Inferior parietal cortex (tissue), 1 donor: ENCODE measurements at regions not wholly inside any gene's neighbourhood (a gene's known extent, or its start where the extent isn't known, plus 50 kb on each side); places are given as distances from the start of the nearest gene placed in this dataset.

ENCODE experiments used
- DNase-seq: peaks from one replicate; pipeline ENCODE4 v3.0.0-alpha.2; 2016; ENCODE audit errors: extremely low spot score

DNA sequence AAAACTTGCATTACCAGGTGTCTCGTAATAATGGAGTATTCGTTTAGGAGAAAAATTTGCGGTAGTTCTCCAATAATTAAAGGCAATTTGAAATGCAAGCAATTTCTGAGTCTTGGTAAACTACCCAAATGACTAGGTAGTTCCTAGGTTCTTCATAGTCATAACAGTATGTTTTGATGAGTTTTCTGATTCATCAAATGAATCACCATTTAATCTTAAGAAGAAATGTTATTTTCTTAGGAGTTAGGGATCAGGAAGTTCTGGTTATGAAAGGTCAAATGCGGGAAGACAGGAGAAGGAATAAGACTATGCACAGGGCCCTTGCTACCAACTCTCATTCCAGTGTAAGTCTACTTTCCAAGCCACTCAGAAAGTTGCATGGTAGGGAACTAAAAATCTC lies 221.5 kb upstream of the SOX9 start:
- DNase-seq, result no peak

DNA sequence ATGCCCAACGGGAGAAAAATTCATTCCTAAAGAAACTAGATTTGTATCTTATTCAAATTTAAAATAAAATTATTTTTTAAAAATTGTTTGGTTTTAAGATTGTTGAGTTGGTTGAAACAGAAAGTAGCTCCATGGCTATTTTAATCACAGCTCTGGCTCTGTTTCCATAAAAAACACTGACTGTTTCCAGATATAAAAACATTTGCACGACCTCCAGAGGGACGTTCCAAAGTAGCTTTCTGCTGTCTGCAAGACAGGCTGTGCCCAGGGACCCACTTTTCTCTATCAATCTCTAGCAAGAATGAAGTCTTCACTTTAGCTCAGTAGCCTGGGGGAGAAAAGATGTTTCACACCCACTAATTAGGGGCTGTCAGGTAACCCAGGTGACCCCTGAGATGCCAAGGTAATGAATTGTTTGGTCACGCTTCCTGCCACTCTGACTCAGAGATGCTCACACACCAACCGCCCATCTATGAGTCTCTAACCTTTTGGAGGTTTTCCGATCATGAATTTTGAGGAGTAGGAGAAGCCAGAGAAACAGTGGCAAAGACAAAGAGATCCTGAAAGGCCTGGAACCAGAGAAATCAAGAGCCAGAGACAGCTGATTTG lies 220.1 kb upstream of the SOX9 start:
- no peak for DNase-seq

DNA sequence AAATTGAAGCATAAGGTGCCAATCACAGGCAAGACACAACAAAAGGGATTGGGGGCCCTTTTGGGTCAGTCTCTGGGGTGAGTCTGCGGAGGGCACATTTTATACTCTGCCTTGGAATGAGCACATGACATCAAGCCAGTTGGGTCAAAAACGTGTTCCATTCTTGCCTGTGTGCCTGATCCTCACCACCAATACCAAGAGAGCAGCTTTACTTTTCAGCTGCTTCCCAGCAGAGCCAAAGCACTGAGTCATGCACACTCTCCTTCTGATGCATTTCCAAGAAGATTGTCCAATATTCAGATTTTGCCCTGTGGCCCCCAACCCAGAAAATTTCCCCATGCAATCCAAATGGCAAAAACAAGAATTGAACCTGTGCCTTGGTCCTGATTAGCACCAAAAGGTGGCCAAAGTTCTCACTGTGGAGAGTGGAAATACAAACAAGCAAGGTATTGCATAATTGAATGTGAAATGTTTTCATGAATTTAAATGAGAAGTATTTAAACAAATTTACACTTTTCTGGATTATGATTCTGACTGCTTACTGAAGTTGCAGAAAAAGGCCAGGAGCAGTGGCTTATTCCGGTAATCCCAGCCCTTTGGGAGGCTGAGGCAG lies 217.8 kb upstream of the SOX9 start:
- DNase-seq, result peak; percentile 23

DNA sequence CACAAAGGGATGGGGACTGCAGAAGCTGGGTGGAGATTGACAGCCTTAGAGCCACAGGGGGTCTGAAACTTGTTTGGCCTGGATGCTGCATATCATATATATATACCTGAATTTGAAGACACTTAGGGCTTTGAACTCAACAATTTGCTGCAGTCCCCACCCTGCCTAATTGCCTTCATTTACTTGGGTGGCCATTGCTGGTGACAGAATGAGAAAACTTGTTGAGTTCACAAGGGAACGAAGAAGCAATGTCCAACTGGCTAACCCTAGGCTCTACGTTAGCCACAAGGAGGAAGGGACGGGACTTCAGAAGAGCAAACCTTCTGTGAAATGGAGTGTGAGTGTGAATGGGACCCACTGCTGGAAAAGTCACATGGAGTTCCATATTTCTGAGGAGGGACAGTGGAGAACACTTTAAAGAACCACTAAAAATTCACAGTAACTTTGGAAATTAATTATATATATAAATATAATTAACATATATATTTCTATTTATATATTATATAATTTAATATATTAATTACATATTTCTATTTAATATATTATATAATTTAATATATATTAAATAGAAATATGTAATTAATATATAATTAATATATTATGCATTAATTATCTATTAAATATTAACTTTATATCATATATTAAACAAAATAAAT lies 215.3 kb upstream of the SOX9 start:
- no peak for DNase-seq

DNA sequence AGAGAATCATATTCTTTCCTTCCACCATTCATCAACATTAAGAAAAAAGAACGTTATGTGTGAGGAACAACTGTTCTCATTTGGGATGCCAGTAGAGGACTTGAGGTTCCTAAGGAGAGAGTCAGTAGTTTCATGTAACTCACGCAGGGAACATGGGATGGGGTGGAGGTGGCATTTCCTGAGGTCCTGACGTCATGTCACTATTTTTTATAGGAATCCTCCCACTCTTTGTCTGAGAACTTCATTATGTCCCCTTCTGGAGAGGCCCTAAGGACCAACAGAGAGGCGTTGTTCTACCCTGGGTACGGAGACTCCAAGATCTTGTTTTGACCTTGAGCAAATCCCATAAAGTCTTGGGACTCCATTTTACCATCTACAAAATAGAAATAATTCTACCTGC lies 211.7 kb upstream of the SOX9 start:
- DNase-seq, result no peak

DNA sequence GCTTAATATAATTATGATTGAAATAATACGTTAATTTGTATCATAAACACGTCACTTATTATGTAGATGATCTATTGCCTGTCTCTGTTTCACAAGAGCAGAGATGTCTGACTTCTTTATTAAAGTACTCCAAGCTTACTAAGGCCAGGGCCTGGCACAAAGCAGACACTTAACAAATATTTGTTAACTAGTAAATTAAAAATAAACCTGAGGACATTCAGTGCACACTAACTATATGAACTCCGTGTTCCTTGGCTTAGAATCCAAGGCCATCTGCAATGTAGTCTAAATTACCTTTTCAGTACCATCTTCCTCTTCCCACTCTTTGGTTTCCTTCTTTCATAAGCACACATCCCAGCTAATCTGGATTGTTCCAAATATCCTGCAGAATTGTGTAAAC lies 210.8 kb upstream of the SOX9 start:
- DNase-seq, result no peak

DNA sequence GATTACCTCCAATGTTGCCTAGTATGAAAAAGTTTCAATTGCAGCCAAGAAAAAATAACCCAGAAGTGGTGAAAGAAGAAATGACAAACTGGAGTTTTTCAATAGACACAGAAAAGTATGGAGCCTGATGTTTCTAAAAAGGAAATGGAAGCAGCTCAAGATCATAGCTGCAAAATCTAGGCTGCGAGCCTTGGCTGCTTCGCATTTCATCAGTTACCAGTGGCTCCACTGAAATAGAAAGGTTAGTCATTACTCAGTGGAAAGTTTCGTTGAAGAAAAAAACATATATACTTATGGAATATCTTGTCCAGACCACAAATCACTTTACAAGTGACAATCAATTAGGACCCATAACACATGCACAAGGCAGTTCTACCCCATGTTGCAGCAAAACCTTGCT lies 206.8 kb upstream of the SOX9 start:
- DNase-seq, result no peak

DNA sequence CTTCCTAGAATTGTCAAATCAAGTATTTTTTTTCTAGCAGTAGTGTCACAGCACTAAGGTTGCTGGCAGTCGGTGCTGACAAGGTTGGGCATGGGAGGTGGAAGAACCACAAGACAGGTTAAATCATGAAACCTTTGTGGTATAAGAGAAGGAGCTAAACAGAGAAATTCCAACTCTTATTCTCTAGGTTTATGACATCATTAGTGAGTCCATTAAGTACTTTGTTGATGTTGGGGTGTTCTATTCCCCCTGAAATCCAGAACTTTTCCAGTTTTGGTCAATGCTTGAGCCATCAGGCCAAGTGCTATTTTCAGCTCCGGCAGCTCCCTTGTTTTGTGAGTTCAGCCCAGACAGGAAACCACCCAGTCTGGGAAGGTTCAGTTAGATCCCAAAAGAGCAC lies 206.0 kb upstream of the SOX9 start:
- no peak for DNase-seq

DNA sequence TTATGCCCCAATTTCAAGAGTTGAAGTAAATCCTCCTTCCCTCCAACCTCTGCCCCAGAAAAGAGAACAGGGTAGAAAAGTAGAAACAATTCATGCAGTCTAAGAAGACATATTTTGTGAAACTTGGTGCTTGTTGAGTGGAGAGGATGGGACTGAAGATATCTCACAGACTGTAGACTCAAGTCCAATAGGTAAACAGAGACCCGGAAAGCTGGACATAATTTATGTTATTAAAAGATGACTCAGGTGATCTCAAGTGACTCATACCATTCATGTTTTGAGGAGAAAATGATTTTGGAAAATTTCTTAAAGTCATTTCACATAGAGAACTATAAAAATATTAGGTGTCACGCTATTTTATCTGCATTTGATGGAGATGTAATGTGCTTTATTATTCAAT lies 203.1 kb upstream of the SOX9 start:
- no peak for DNase-seq

DNA sequence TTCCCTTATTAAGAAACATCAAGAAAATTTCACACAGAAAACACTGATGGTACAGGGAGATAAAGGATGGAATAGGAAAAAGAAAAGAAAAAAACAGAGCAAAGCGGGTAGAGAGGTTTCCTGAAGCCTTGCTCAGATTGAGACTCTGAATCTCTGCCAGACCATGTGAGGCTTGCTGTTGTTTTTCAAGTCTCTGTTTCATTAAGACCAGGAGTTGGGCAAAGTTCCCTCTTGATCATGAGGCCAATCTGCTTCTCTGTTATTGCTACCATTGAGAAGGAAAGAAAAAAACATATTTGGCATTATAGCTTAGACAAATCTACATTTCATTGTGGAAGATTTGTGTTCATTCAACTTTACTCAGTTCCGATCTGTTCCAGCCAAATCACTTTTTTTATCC lies 201.6 kb upstream of the SOX9 start:
- no peak for DNase-seq

DNA sequence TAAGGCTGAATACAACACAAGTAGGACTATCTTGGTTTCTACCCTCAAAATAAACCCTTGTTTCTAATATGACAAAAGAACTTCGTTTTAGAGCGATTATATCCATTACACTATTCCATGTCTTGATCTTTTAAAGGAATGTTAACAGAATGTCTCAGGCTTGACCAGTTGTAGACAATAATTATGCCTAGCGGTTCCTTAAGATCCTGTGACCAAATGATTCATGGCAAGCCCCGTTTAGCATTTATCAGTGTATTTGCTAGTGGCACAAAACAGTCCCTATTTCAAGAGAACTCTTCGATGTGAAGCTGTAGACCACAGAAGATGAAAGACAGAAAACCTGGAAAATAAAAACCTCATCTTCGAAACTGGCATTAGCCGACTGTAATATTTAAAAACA lies 200.9 kb upstream of the SOX9 start:
- DNase-seq, result no peak

DNA sequence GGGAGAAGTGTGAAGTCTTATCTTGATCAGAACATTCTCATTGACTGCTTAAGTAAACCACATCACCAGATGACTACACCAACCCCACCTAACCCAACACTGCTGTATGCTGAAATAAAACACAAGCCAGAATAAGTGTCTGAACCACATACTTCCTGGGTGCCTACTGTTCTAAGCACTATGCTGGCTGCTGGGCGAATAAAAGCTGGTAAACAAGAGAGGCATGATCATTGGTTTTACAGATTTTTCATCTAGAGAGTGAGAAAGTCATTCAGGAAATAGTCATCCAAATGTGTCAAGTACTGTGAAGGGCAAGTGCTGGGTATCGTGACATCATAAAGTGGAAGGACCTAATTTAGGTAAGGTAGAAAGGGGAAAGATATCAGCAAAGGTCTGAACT lies 199.0 kb upstream of the SOX9 start:
- no peak for DNase-seq

DNA sequence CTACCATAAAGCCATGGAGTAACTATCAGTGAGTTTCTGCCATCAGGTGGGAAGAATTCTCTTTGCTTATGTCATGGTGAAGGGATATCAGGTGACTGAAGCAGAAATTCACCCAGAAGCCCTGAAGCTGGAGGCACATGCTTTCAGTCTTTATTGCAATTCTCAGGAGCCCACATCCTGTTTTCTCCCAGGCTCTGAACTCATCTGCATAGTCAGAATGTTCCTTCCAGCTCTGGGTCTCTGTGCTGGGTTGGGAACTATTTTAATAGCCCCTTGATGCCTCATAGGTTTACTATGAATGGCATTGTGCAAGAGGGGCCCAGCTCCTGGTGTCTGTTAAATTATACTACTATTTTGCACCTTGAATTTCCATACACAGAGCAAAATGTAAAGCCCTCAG lies 198.4 kb upstream of the SOX9 start:
- no peak for DNase-seq

DNA sequence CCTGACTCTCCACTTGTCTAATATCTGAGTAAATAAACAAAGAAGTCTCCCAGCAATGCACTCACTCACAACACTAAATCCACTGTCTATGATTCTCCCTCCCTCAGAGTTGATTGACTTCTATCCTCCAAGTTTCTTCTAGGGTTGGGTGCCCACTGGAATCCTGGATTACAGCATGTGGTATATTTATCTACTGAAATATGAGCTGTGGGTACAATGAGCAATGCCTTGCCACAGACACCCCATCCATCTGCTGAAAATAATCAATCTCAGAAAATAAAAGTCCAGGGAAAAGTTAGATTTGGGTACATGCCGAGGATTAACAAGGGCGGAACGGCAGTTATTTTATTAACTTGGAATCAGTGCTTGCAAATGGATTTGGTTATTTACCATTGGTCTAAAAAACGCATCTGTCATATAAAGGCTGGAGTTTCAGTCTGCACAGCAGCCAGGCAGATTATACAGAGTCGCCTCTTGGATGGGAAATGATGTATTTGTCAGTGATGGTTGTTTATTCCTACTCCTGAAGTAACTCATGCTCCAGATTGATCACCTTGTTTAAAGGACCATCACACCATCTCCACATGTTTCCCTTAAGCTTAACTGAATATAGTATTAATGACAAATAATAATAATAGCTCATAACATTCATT lies 193.9 kb upstream of the SOX9 start:
- no peak for DNase-seq

DNA sequence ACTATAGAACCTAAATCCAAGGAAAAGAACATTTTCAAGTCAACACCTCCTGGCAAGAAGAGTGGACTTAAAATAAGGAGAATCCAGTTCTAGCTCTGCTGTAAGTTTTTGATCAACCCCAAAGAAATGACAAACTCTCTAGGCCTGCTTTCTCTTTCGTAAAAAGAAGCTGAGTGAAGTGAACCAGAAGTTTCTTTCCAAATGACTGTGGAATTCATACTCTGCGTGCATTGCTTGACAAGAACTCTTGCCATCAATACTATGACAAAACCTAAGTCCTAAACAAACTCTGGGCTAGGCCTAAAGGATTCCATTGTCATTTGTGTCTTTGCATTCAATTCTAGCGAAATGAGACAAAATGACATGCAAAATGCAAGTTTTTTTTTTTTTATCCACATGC lies 187.5 kb upstream of the SOX9 start:
- no peak for DNase-seq

DNA sequence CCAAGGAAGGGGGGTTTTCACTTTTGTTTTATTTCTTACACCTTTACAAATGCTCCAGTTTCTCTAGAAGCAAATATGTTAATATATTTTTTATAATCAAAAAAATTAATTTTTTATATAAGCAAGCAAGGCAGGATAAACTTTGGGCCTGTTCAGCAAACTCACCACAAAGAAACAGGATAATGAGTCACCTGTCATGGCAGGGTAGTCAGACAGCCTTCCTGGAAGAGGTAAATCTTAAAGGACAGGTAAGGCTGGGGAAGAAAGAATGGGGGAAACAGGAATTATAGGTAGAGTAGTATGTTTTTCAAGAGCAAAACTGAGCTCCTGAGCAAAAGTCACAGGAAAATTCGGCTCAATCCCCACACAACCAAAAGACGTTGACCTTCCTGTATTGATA lies 186.3 kb upstream of the SOX9 start:
- DNase-seq, result no peak

DNA sequence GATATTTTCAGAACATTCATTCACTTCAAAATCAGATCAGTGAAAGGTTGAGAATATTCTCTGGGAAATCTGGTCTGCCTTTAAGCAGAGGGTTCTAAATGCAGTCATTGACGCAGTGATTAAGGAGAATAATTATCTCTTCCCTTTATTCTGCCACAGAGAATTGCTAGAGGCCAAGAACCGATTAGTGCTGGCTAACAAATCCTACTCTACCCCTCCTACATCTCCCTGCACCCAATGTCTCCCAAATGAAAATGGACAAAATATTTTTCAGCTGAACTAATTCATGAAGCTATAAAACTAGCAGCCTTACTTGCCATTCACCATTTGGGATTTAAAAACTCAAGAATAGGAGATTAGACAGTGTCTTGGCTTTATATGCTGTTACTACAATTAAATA lies 185.5 kb upstream of the SOX9 start:
- DNase-seq, result no peak

DNA sequence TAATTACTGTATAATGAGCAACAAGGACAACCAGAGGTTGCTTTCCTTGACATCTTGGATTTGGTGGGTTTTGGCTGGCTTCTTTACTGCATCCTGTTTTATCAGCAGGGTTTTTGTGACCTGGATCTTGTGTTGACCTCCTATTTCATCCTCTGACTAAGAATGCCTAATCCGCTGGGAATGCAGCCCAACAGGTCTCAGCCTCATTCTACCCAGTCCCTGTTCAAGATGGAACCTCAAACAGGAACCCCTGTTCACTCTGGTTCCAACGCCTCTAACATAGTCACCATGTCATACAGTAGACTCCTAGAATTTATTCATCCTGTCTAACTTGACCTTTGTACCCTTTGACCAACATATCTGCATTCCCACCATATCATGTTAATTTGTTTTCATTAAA lies 183.8 kb upstream of the SOX9 start:
- DNase-seq, result no peak

DNA sequence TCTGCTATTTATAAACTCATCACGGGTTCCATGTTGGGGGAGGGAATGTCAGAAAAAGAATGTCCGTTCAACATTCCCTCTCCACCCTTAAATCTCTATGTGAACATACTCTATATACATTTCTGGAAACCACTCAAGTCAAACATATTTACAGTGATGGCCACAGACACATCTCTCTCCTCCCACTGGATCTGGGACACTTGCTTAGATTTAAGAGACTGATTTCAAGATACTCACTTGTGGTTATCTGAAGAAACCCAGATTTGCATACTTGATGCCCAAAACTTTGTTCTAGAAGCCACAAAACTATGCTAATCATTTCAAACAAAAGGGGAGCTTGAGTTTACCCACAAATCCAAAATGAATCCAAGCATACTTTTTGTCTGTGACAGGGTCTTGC lies 182.9 kb upstream of the SOX9 start:
- DNase-seq, result no peak

DNA sequence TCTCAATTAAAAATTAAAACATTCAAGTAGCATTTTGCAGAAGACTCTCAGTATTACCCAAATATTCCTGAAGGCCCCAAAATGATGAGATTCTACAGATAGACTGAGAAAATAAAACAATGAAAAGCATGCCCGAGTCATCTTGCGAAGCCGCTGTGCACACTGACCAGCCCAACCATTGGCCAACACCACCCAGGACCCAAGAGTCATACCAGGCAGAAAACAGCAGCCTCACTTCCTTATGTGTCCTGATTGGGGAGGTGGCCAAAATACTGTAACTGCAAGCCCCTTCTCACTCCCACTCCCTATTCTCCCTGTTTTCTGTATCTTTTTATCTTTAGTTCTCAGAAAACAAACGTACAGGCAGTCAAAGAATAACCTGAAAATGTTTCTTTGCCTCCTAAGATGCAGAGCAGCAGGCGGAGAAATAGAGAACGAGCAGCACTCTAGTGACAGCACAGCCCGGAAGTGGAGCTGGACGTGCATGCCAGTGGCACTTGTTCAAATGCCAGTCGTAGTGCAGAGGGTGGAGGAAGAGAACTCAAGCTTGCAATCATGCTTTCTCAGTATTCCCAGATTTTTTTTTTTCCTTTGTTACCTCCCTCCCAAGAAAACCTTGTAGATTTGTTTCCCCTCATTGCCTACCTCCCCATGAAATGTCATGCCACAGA lies 182.3 kb upstream of the SOX9 start:
- no peak for DNase-seq

DNA sequence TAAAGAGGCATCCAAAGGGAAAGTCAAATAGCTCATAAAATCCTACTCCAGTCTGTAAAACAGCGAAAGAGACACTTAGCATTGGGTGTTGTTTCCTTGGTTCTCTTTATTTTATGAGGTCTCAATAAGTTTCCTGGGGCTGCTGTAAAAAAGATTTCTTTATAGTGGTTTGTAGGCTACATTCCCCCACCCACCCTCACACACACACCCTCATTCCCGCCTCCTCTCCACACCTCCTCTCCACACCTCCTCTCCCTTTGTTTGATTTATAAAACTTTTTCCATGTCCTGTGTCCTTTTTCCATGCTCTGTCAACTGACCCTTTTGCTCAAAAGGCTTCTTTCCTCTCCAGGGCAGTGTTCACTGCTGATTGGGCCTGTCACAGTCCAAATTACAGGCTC lies 178.9 kb upstream of the SOX9 start:
- no peak for DNase-seq

DNA sequence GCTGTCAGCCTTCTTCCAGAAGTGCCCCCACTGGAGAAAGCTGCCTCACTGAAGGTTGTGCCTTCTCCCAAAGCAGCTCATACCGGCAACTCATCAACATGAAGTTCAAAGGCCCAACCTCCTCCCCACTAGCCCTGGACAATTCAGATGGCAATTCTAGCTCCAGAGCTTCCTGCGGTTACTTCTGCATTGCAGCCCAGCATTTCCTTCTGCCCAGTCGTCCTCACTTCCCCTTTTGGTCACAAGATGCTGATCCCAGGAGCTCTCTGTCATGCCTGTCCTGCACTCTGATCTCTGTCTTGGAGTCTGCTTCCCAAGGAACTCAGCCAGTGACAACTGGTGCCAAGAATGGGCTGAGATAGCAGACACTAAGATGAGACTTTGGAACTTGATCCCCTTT lies 178.2 kb upstream of the SOX9 start:
- no peak for DNase-seq
